Loucy (cell line): ENCODE measurements at regions not wholly inside any gene's neighbourhood (a gene's known extent, or its start where the extent isn't known, plus 50 kb on each side); places are given as distances from the start of the nearest gene placed in this dataset.
"Not testable (repeated sequence)": the region's sequence is repeated elsewhere in the genome, so short reads cannot be mapped to it uniquely, and the experiment has no call there.

Source experiments
- CTCF ChIP-seq: fragments of 200-600 bp; sonication (generic); conservative IDR thresholded peaks from 2 replicates; pipeline ENCODE4 v1.5.1; 2014; ENCODE audit warnings: mild to moderate bottlenecking, antibody characterized with exemption, low read length
- EZH2phosphoT487 ChIP-seq: fragments of 200-600 bp; IDR thresholded peaks from 2 replicates; pipeline ENCODE4 v1.6.1; 2018; ENCODE audit warnings: antibody characterized with exemption, mild to moderate bottlenecking, moderate library complexity, borderline replicate concordance

DNA sequence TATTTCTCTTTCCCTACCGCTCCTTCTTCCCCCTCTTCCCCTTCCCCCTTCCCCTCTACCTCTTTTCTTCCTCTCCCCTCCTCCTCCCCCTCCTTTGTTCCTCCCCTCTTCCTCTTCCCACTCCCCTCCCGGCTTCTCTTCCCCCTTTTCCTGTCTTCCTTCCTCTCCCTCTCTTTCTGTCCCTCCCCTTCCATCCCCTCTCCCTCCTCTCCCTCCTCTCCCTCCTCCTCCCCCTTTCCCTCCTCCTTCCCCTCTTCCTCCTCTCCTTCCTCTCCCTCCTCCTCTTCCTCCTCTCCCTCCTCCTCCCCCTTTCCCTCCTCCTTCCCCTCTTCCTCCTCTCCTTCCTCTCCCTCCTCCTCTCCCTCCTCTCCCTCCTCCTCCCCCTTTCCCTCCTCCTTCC, 81.5 kb downstream of the TFAP2C start:
- not testable (repeated sequence) for TF ChIP-seq CTCF, EZH2phosphoT487
